HEK293 (cell line): ENCODE measurements at regions not wholly inside any gene's neighbourhood (a gene's known extent, or its start where the extent isn't known, plus 50 kb on each side); places are given as distances from the start of the nearest gene placed in this dataset.

Experiments used
- BCL11A ChIP-seq: fragments of 450-650 bp; formaldehyde crosslinking; IDR thresholded peaks from 2 replicates; pipeline ENCODE4 v1.5.1; 2016; ENCODE audit warnings: low read depth, missing biosample characterization, missing genetic modification characterization
- EGR2 ChIP-seq: fragments of 450-650 bp; formaldehyde crosslinking; IDR thresholded peaks from 2 replicates; pipeline ENCODE4 v1.5.1; 2016; ENCODE audit warnings: low read depth, missing biosample characterization, missing genetic modification characterization
- GLI4 ChIP-seq: fragments of 450-650 bp; formaldehyde crosslinking; IDR thresholded peaks from 2 replicates; pipeline ENCODE4 v1.5.1; 2016; ENCODE audit warnings: missing biosample characterization, missing genetic modification characterization
- SP2 ChIP-seq: fragments of 450-650 bp; formaldehyde crosslinking; IDR thresholded peaks from 2 replicates; pipeline ENCODE4 v1.5.1; 2016; ENCODE audit warnings: missing biosample characterization, missing genetic modification characterization
- ZBTB6 ChIP-seq: fragments of 450-650 bp; formaldehyde crosslinking; IDR thresholded peaks from 2 replicates; pipeline ENCODE4 v1.5.1; 2017; ENCODE audit warnings: missing biosample characterization, missing genetic modification characterization
- ZNF560 ChIP-seq: fragments of 450-650 bp; formaldehyde crosslinking; IDR thresholded peaks from 2 replicates; pipeline ENCODE4 v1.5.1; 2017; ENCODE audit warnings: missing biosample characterization, missing genetic modification characterization, borderline replicate concordance
- ZSCAN30 ChIP-seq: fragments of 450-650 bp; IDR thresholded peaks from 2 replicates; pipeline ENCODE4 v1.5.1; 2018; ENCODE audit warnings: missing biosample characterization, mild to moderate bottlenecking, missing genetic modification characterization, moderate library complexity
- TF ChIP-seq, protein P1 (sequence below): fragments of 450-650 bp; formaldehyde crosslinking; IDR thresholded peaks from 2 replicates; pipeline ENCODE4 v1.5.1; 2016; ENCODE audit warnings: missing biosample characterization, missing genetic modification characterization, low read depth
- TF ChIP-seq, protein P2 (sequence below): fragments of 450-650 bp; formaldehyde crosslinking; IDR thresholded peaks from 2 replicates; pipeline ENCODE4 v1.5.1; 2016; ENCODE audit warnings: missing biosample characterization, missing genetic modification characterization
- TF ChIP-seq, protein P3 (sequence below): fragments of 450-650 bp; formaldehyde crosslinking; IDR thresholded peaks from 2 replicates; pipeline ENCODE4 v1.5.1; 2017; ENCODE audit warnings: missing biosample characterization, missing genetic modification characterization
- TF ChIP-seq, protein P4 (sequence below): fragments of 450-650 bp; formaldehyde crosslinking; IDR thresholded peaks from 2 replicates; pipeline ENCODE4 v1.5.1; 2017; ENCODE audit warnings: missing biosample characterization, mild to moderate bottlenecking, missing genetic modification characterization, moderate library complexity

- TF ChIP-seq, protein P1, sequence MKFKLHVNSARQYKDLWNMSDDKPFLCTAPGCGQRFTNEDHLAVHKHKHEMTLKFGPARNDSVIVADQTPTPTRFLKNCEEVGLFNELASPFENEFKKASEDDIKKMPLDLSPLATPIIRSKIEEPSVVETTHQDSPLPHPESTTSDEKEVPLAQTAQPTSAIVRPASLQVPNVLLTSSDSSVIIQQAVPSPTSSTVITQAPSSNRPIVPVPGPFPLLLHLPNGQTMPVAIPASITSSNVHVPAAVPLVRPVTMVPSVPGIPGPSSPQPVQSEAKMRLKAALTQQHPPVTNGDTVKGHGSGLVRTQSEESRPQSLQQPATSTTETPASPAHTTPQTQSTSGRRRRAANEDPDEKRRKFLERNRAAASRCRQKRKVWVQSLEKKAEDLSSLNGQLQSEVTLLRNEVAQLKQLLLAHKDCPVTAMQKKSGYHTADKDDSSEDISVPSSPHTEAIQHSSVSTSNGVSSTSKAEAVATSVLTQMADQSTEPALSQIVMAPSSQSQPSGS: no peak
- no peak for TF ChIP-seq SP2 (tag by site-specific recombination)
- no peak for TF ChIP-seq EGR2 (tag by site-specific recombination)
- TF ChIP-seq, protein P2, sequence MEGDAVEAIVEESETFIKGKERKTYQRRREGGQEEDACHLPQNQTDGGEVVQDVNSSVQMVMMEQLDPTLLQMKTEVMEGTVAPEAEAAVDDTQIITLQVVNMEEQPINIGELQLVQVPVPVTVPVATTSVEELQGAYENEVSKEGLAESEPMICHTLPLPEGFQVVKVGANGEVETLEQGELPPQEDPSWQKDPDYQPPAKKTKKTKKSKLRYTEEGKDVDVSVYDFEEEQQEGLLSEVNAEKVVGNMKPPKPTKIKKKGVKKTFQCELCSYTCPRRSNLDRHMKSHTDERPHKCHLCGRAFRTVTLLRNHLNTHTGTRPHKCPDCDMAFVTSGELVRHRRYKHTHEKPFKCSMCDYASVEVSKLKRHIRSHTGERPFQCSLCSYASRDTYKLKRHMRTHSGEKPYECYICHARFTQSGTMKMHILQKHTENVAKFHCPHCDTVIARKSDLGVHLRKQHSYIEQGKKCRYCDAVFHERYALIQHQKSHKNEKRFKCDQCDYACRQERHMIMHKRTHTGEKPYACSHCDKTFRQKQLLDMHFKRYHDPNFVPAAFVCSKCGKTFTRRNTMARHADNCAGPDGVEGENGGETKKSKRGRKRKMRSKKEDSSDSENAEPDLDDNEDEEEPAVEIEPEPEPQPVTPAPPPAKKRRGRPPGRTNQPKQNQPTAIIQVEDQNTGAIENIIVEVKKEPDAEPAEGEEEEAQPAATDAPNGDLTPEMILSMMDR (tag by site-specific recombination): no peak
- no peak for TF ChIP-seq ZSCAN30 (tag by site-specific recombination)
- no peak for TF ChIP-seq ZBTB6 (tag by site-specific recombination)
- TF ChIP-seq, protein P3, sequence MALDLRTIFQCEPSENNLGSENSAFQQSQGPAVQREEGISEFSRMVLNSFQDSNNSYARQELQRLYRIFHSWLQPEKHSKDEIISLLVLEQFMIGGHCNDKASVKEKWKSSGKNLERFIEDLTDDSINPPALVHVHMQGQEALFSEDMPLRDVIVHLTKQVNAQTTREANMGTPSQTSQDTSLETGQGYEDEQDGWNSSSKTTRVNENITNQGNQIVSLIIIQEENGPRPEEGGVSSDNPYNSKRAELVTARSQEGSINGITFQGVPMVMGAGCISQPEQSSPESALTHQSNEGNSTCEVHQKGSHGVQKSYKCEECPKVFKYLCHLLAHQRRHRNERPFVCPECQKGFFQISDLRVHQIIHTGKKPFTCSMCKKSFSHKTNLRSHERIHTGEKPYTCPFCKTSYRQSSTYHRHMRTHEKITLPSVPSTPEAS (tag by site-specific recombination): no peak
- no peak for TF ChIP-seq BCL11A (tag by site-specific recombination)
- TF ChIP-seq, protein P4, sequence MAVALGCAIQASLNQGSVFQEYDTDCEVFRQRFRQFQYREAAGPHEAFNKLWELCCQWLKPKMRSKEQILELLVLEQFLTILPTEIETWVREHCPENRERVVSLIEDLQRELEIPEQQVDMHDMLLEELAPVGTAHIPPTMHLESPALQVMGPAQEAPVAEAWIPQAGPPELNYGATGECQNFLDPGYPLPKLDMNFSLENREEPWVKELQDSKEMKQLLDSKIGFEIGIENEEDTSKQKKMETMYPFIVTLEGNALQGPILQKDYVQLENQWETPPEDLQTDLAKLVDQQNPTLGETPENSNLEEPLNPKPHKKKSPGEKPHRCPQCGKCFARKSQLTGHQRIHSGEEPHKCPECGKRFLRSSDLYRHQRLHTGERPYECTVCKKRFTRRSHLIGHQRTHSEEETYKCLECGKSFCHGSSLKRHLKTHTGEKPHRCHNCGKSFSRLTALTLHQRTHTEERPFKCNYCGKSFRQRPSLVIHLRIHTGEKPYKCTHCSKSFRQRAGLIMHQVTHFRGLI: no peak
- no peak for TF ChIP-seq GLI4
- TF ChIP-seq ZNF560 (tag by site-specific recombination): no peak
Measured at GRCh38 chr4:28508636-28509035, 1648.0 kb downstream of the STIM2 start.
